SK-N-DZ (cell line): ENCODE measurements at regions not wholly inside any gene's neighbourhood (a gene's known extent, or its start where the extent isn't known, plus 50 kb on each side); places are given as distances from the start of the nearest gene placed in this dataset.
"Not testable (repeated sequence)": the region's sequence is repeated elsewhere in the genome, so short reads cannot be mapped to it uniquely, and the experiment has no call there.

ENCODE experiments used
- DNase-seq: peaks from one replicate; pipeline ENCODE4 v3.0.0-alpha.2; 2015; ENCODE audit warnings: low spot score

GRCh38 chr1:183753464-183753891, 51.4 kb upstream of the RGL1 start:
- DNase-seq, result no peak

GRCh38 chr1:183744132-183744913, 60.6 kb upstream of the RGL1 start:
- no peak for DNase-seq

- no peak for DNase-seq
Measured at GRCh38 chr1:183742355-183742754, 62.6 kb upstream of the RGL1 start.

- no peak for DNase-seq
Measured at GRCh38 chr1:183739741-183740271, 65.1 kb upstream of the RGL1 start.

GRCh38 chr1:183739082-183739481, 65.8 kb upstream of the RGL1 start:
- no peak for DNase-seq

GRCh38 chr1:183737916-183738315, 67.0 kb upstream of the RGL1 start:
- not testable (repeated sequence) for DNase-seq

- DNase-seq, result no peak
Measured at GRCh38 chr1:183736343-183736742, 68.6 kb upstream of the RGL1 start.

GRCh38 chr1:183735069-183735860, 69.7 kb upstream of the RGL1 start:
- DNase-seq, result no peak

- DNase-seq, result no peak
Measured at GRCh38 chr1:183734543-183735036, 70.3 kb upstream of the RGL1 start.

GRCh38 chr1:183733715-183734114, 71.2 kb upstream of the RGL1 start:
- peak; percentile 18 for DNase-seq

GRCh38 chr1:183732236-183732880, 72.6 kb upstream of the RGL1 start:
- DNase-seq, result no peak

GRCh38 chr1:183730886-183731573, 73.9 kb upstream of the RGL1 start:
- no peak for DNase-seq

- DNase-seq, result no peak
Measured at GRCh38 chr1:183730107-183730724, 74.7 kb upstream of the RGL1 start.

GRCh38 chr1:183726825-183727224, 73.7 kb upstream of the APOBEC4 start:
- no peak for DNase-seq

GRCh38 chr1:183724350-183725042, 71.4 kb upstream of the APOBEC4 start:
- no peak for DNase-seq

- DNase-seq, result no peak
Measured at GRCh38 chr1:183723571-183723970, 70.5 kb upstream of the APOBEC4 start.

GRCh38 chr1:183721041-183721440, 67.9 kb upstream of the APOBEC4 start:
- DNase-seq, result no peak

GRCh38 chr1:183720028-183720427, 66.9 kb upstream of the APOBEC4 start:
- DNase-seq, result no peak

GRCh38 chr1:183719289-183719688, 66.2 kb upstream of the APOBEC4 start:
- no peak for DNase-seq

- no peak for DNase-seq
Measured at GRCh38 chr1:183716286-183716685, 63.2 kb upstream of the APOBEC4 start.
